Embryonic facial prominence (tissue), 1 donor: ENCODE measurements at regions not wholly inside any gene's neighbourhood (a gene's known extent, or its start where the extent isn't known, plus 50 kb on each side); places are given as distances from the start of the nearest gene placed in this dataset.

Experiments
- DNase-seq: peaks from one replicate; pipeline ENCODE4 v3.0.0-alpha.2; 2016; ENCODE audit errors: extremely low spot score

GRCh38 chr6:156283091-156283490 lies 494.1 kb upstream of the ARID1B start:
- no peak for DNase-seq

GRCh38 chr6:156282087-156282486 lies 495.1 kb upstream of the ARID1B start:
- DNase-seq, result no peak

GRCh38 chr6:156281266-156281665 lies 495.9 kb upstream of the ARID1B start:
- DNase-seq, result no peak

- DNase-seq, result no peak
These were observed 497.1 kb upstream of the ARID1B start for GRCh38 chr6:156280065-156280464.

DNA sequence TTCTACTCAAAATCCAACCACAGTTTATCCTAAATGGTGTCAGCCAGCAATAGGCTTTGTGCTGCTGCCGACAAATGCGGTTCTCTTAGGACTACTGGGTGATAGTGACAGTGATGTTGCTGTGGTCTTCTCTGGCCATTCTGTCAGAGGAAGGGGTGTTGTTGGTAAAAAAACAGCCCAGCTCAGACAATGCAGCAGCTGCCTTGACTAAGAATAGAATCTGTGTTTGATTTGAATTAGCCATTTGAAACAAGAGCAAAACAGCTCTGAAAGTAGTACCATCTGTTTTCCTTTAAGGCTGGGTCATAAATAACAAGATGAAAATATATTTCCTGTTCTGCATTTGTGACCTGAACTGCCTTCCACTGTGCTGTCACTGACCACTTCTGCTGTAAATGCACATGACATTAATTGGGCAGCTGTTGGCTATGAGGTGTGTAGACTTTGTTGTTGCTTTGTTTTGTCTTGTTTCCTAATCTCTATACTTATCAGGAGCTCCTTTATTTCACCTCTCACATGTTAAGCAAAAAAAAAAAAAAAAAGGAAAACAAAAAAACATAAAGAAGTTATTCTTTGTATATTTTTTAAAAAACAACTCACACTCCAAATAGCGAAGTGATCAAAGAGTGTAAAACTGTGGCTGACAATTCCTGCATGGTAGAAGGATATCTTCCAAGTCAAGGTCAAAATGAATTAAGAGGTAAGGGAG lies 497.8 kb upstream of the ARID1B start:
- DNase-seq, result no peak

- DNase-seq, result no peak
These were observed 504.0 kb upstream of the ARID1B start for GRCh38 chr6:156273065-156273711.

- DNase-seq, result no peak
These were observed 507.3 kb upstream of the ARID1B start for GRCh38 chr6:156269751-156270369.

DNA sequence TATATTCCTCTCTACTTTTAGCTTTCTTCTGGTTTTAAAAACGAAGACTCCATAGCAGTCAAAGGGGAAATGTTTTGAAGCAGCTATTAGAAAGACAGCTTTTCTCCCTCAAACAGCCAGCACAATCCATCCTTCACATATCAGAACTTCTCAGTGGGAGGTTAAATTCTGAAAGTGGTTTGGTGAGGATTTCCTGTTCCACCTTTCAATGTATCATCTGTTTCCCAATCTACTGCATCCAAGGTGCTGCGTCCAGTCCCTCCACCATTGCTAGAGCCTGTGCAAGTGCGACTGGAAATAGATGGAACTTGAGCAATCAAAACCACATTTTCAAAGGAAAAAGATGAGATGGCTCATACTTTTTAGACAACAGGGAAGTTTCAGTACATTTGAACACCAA lies 508.3 kb upstream of the ARID1B start:
- DNase-seq, result no peak

DNA sequence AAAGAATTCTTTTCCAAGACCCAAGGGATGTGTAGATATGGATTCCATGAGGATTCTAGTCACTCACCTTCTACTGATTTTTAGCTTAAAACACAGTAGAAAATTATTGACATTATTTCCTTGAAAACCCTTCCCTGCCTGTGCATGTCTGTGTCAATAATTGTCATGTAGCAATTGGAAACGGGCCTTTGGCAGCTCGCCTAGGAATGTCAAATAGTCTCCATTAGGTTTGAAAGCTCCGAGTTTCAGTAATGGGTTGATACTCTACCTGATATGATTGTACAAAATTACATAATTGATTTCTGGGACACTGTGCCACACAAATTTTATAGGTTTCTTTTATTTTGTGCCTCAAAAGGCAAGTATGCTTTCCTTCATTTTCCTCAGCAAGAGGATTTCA lies 515.2 kb upstream of the ARID1B start:
- DNase-seq, result no peak

- DNase-seq, result no peak
These were observed 516.4 kb upstream of the ARID1B start for GRCh38 chr6:156260815-156261214.

- no peak for DNase-seq
These were observed 518.2 kb upstream of the ARID1B start for GRCh38 chr6:156258981-156259380.

DNA sequence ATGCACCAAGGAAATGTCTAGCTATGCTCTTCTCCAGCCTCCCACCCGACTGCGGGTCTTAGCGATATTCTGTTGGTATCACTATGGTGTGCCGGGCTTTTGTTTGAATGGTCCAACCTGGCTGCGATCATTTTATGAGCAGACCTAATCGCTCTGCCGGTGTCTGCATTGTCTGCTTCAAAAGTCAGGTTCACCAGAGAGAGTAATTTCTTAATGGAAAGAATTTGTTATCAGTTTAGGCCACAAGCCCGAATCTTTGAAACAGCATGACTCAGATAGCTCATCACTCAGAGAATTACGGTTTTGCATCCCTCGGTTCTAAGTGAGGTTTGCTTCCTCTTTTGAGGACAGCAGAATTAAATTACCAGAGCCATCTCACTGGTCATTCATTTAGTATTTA lies 521.0 kb upstream of the ARID1B start:
- DNase-seq, result no peak

GRCh38 chr6:156254240-156254639 lies 522.9 kb upstream of the ARID1B start:
- DNase-seq, result no peak

DNA sequence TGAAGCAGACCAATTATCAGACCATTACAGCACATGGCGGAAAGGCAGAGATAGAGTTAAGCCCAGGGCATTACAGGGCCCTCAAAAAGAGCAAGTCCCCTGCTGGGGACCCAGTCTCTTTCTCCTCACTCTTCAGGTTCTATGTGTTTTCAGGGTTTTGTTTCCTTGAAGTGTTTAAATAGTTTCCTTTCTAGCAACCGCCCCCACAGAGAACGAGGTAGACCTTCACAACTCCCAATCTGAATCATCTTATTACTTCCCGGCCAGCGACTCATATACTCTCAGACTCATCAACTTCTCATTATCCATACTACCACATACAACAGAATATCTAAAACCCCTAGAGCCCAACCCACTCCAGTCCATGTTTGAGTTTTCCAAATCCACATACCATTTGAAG lies 526.6 kb upstream of the ARID1B start:
- no peak for DNase-seq

GRCh38 chr6:156242206-156242605 lies 535.0 kb upstream of the ARID1B start:
- DNase-seq, result no peak

DNA sequence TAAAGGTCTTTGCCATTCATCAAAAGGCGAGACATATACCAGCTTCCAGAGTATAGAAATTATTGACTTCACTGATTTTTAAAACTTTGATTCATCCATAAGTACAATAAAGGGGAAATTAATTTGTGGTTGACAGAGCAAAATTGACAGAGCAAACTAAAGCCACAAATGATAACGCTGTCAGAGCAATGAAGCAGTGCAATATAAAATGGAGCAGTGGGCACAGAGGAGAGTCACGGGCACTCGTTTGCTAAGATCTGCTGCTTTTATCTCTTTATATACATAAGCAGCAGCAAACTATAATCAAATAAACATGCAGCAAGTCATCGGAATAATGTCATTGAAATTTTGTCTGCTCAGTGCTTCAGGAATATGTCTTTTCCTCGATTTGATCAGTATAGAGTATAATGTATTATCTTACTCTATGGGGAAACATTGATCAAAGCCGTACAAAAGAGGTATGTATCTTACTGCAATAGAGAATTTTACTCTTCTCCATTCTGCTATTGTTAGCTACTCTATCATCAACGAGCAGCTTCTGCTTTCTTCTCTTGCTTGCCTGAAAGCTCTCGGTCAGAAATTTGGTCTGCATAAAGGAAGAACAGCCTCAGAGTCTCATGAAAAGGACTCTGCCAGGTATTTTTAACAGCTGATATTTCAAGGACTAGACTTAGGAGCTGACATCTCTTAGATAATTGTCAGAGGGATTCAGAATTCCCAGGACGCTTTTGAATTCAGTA lies 546.0 kb upstream of the ARID1B start:
- DNase-seq, result no peak

DNA sequence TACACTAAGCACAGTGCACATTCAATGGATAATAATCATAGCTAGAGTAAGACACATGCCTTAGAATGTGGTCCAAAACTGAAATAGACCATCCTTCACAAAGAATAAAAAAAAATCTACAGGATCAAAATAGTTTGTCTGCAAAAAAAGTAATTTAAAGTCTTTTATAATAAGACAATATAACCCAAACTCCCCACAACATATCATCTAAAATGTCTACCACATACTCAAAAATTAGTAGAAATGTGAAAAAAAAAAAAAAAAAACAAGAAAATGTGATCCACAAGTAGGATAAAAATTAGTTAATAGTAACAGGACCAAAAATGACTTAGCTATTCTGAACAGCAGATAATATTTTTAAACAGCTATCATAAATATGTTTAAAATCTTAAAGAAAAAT lies 557.2 kb upstream of the ARID1B start:
- no peak for DNase-seq

- DNase-seq, result no peak
These were observed 571.5 kb upstream of the ARID1B start for GRCh38 chr6:156205678-156206077.

- no peak for DNase-seq
These were observed 578.0 kb upstream of the ARID1B start for GRCh38 chr6:156199182-156199581.

GRCh38 chr6:156197513-156197912 lies 579.7 kb upstream of the ARID1B start:
- no peak for DNase-seq

GRCh38 chr6:156194981-156195380 lies 582.2 kb upstream of the ARID1B start:
- no peak for DNase-seq

DNA sequence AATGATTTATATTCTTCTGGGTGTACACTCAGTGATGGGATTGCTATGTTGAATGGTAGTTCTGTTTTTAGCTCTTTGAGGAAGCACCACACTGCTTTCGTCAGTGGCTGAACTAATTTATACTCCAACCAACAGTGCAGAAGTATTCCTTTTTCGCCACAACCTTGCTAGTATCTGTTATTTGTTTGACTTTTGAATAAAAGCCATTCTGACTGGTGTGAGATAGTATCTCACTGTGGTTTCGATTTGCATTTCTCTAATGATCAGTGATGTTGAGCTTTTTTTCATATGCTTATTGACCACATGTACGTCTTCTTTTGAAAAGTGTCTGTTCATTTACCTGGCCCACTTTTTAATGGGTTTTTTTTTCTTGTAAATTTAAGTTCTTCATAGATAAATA lies 583.8 kb upstream of the ARID1B start:
- DNase-seq, result no peak

- no peak for DNase-seq
These were observed 585.3 kb upstream of the ARID1B start for GRCh38 chr6:156191895-156192294.
